HG03064 (cell line): ENCODE measurements at regions not wholly inside any gene's neighbourhood (a gene's known extent, or its start where the extent isn't known, plus 50 kb on each side); places are given as distances from the start of the nearest gene placed in this dataset.

Source experiments
- ATAC-seq: cut with Tn5 transposase; IDR thresholded peaks from one replicate; pipeline ENCODE4 v1.9.1; 2021; ENCODE audit warnings: low read depth; ENCODE audit not compliant: unreplicated experiment

DNA sequence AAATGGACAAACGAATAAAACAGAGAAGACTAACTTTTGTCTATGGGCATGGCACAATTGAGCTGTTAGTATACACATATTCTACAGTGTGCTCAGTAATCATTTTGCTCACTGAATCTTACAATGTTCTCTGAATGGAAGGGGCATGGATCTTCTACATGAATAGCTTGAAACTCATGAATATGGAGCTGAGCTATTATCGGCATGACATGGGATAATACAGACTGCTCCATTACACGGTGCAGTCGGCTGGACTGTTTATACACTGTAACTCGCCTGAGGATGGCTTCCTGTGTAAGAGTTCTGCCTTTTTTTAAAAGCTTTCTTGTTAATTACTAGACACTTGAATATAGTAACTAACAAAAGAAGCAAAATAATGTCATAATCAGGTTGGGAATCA, 368.5 kb upstream of the MAD2L1 start:
- no peak for ATAC-seq

DNA sequence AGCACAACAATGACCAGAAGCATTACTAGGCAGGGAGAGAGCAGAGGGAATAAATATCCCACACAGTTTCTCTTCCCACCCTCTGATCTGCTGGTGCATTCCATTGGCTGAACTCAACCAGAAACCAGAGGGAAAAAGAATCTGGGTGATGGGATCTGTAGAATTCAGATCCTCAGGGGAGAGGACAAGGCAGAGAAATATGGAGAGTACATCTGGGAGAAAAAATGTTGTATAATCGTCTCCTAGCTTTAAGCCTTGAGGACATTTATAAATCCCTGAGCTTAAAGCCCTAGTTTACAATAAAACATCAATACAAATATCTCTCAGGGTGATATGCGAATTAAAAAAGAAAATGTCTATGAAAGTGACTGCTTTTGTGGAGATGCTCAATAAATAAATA, 368.1 kb upstream of the MAD2L1 start:
- no peak for ATAC-seq

DNA sequence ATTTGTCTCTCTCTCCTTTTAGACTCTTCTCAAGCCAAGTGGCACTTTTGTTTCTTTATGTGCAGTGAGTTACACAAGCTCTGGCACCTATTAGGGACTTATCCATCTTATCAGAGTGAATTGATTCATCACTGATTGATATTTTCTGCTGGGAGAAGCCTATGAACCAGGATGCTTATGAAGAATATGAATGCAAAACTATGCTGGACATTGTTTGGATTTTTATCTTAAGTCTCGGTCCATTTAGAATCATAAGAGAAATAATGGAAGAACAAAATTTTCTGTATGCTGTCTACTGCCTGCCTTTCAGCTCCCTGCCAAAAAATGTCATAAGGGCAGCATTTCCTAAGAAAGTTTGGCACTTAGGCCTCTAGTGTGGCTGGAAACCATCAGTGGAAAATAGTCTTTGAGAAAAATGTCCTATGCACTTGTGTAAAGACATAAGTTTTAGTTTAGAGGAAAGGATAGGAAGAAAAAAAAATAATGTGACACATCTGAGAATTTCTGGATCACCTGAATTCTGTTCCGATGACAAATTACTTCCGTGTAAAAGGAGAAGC, 365.7 kb upstream of the MAD2L1 start:
- no peak for ATAC-seq

DNA sequence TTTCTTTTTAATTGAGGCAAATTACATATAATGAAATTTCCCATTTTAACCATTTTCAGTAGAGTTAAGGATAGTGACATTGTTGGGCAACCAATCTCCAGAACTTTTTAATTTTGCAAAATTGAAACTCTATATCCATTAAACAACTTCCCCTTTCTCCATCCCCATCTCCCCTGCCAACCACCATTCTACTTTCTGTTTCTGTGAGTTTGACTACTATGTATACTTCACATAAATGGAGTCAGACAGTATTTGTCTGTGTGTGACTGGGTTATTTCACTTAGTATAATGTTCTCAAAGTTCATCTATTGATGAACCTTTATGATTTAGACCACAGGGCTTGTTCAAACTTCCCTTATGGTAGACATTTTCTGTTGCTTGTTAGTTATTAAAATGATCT, 364.5 kb upstream of the MAD2L1 start:
- ATAC-seq: no peak

DNA sequence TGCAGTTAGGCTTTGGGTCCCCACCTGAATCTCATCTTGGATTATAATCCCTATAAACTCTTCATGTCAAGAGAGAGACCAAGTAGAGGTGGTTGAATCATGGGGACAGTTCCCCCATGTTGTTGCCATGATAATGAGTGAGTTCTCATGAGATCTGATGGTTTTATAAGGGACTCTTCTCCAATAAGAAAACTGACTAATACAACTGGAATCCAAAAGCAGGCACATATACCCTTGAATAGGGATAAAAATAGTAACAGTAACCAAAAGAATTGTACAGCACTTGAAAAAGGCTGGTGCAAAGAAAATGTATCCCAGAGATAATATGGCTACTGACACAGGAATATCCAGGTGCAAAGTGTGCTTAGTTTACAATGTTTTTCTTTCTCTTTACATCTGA, 351.5 kb upstream of the MAD2L1 start:
- ATAC-seq: no peak

DNA sequence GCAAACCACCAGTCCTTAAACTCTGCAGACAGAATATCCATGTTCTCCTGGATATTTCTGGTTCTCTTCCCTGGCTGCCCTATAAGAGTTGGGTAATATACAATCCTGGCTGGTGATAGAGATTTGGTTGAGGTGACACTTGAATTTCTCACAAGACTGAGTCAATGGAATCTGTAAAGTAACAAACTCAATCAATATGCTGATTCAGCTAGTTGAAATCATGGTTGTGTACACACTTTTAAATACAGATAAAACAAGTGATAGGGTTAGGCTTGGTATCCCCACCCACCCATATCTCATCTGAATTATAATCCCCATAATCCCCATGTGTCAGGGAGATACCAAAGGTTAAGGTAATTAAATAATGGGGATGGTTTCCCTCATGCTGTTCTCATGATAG, 349.2 kb upstream of the MAD2L1 start:
- no peak for ATAC-seq

DNA sequence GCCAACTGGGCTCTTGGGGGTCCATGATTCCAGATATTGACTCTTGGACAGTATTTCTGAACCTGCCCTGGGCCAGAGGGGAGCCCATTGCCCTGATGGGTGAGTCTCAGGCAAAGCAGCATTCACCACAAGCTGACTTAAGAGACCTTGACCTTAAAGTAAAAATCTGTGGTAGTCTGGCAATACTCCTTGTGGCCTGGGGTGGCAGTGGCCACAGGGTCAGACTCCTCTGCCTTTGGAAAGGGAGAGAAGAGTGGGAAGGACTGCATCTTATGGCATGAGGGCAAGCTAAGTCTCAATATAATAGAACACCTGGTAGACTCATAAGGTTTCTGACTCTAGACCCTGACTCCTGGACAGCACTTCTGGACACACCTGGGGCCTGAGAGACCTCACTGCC, 340.3 kb upstream of the MAD2L1 start:
- no peak for ATAC-seq

DNA sequence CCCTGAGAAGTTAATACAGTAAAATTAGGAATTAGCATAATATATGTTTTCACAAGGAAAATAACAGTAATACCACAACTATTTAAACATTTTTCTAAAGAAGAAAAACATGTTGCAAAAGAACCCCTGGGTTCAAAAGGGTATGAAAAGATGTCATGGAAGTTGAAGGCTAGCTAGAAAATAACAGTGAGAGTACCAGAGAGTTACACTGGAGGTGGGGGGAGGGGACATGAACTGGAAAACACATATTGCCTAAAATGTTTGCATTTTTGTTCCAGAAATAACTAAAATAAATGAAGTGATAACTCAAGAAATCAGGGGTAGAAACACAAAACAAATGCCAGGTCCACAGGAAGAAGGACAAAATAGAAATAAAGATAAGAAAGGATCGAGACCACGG, 336.6 kb upstream of the MAD2L1 start:
- no peak for ATAC-seq

DNA sequence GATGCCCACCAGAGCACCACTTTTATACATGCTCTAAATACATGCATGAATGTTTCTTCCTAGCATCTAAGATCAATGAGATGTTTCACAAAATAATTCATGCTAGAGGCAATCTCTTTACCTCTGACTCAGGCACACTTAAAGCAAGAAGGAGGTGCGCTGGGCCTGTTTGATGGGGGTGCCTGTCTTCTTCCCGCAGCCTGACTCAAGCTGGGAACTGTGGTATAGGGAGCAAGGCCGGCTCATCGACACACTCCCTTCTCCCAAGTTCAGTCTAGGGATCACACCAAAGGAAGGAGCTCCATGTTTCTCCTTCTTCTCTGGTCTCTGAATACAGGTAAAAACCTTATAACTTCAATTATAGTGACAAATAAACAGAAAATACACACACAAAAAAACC, 333.8 kb upstream of the MAD2L1 start:
- ATAC-seq: no peak

DNA sequence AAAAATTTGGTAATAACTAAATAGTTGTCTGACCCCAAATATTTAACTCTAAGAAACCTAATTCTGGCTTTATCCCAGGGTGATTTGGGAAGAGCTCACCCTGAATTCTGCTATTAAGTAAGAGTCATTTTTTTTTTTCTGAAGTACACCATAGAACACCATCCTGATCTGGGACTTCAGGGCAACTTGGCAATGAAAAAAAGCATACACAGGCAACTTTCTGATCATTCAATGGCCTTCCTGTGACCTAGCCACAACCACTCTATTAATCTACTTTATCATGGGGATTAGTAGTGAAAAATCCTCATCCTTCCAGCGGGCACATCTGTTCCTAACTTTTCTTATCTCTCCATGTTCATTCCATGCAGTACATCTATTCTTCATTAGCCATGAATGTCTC, 333.2 kb upstream of the MAD2L1 start:
- ATAC-seq: no peak

DNA sequence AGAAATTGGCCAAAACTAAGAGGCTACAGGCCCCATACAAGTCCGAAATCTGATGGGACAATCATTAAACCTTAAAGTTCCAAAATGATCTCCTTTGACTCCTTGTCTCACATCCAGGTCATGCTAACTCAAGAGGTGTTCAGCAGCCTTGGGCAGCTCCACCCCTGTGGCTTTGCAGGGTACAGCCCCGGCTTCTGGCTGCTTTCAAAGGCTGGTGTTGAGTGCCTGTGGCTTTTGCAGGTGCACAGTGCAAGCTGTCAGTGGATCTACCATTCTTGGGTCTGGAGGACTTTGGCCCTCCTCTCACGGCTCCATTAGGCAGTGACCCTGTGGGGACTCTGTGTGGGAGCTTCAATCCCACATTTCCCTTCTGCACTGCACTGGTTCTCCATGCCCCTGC, 329.1 kb upstream of the MAD2L1 start:
- no peak for ATAC-seq

DNA sequence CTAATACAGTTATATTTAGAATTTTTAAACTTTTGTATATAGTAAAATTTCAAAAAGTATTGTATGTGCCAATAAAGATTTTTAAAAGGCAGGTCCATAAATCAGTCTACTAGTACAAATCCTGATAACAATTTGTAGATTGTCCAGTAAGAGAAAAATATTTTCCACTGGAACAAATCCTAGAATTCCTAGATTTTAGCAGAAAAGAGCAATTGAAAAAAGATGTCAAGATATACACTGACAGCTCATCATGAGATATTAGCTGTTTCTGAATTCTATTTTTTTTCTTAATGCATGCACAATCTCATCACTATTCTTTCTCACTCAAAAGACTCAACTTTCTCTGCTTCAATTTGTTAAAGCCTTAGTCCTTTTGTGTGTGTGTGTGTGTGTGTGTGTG, 289.2 kb upstream of the MAD2L1 start:
- no peak for ATAC-seq

DNA sequence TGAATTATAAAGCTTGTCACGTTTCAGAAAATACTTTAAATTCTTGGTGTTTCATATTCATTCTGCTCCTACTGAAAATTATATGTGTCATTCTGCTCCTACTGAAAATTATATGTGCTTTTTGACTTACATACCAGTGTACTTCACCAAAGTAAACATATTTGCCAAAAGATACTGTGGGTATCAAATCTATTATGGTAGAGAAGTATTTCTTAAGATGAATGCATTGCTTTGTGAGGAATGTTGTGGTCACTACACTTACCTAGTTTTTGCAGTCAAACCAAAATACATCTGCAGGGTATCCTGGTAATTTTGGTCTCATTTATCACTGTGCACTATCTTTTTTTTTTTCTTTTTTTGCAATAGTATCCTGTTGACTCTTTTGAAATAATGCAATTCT, 287.7 kb upstream of the MAD2L1 start:
- ATAC-seq: no peak

DNA sequence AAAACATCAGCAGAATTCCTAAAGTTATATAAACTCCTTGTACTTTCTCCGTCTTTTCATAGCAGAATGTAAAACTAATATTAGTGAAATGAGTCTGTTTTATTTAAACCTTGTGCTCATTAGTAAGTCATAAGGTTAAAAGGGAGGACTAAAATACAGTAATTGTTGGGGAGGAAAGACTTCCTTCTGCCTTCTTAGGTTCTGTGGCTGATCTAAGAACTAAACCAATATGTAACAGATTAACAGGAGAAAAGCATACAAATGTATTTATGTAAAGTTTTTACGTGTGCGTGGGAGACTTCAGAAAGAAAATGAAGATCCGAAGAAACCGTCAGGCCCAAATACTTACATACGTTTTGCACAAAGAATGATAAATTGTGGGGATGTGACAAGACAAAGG, 286.6 kb upstream of the MAD2L1 start:
- ATAC-seq: no peak

DNA sequence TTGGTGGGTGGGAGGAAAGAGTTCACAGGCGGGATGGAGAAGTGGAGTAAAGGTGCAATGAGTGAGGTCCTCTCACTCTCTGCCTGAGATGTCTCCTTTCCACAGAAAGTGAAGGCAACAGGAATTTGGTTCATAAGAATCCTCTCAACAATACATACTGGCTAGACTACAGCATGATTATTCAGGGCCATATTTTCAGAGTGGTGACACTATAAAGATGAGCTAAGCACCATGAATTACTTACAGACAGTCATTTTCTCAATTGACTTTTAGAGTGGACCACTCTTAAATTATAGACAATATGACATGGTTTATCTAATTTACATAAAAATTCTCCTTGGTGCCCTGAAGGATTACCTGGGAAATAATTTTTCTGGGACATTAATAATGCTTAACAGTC, 286.1 kb upstream of the MAD2L1 start:
- no peak for ATAC-seq

DNA sequence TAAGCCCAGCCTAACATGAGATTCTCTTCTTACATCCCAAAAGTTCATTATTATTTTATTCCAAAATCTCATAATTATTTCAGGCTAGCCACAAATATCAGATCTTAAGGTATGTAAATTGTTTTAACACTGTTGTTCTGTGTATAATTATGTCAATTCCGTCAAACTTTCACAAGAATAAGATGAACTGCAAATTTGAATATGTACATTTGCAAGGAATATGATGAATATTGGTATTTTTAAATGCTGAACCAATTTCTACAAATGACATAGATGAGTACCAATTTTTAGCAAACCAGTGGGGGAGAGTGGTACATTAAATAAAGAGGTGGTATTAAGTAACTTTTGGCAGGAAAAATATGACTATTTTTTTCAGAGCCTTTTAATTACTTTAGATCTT, 282.3 kb upstream of the MAD2L1 start:
- no peak for ATAC-seq

DNA sequence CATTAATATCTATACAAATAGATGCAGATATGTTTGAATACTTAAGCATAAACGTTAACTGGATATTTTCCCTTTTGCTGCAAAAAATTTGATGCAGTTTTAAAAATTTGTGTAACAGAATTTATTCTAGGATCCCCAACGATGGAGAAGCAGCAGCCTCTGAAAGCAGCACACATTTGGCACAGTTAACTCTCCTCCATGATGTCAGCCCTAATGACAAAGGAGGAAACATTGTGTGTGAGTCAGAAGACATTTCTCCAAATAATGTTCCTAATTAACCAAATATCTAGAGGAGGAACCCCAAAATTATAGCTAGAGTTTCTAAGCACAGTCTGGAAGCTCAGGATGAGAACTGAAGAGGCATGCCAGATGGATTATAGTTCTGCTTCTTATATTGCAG, 281.9 kb upstream of the MAD2L1 start:
- ATAC-seq: no peak

DNA sequence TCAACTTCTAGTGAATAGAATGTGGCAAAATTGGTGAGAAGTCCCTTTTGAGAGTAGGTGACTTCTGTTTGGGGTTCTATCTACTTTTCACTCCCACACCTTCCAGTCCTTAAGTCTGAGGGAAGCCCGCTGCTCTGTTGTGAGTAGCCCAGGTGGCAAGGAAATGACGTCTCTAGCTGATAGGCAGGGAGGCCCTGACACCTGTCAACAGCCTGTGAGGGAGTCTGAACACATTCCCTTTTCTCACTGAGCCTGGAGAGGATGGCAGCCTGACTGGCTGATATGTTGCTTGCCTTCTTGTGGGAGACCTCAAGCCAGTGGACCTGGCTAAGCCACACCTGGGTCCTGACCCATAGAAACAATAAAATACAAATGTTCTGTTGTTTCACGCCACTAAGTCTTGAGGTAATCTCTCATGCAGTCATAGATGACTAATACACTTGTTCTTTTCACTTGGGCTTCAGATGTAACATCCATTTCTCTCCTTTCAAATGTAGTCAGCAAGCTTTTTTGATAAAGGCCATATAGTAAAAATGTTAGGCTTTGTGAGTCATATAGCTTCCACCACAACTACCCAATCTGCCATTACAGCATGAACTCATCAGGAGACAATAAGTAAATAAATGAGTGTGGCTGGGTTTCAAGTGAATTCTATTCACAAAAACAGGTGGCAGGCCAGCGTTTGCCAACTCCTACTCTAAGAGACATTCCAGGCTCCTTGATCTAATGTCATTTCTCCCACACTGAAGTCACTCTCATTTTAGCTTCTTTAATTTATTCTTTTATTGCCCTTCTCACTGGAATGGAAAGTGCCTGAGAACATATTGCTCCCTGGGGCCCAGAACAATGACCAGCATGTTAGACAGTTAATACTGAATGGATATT, 265.1 kb upstream of the MAD2L1 start:
- ATAC-seq: no peak

DNA sequence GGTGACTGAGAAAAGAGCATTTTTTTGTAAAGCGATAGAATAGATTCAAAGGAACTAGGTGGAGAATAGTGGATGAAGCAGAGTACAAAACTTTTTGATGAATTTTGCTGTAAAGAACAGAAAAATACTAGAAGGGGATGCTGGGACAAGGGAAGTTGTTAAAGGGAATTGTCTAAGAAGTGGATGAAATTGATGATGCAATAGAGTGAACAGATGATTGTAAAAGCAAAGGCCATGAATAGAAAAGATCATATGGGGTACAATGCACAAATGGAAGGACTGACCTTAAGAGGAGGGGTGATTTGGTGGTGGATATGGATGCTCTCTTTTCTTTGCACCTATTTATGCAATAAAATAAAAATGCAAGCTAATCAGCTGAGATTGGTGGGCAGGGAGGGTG, 262.7 kb upstream of the MAD2L1 start:
- ATAC-seq: no peak

DNA sequence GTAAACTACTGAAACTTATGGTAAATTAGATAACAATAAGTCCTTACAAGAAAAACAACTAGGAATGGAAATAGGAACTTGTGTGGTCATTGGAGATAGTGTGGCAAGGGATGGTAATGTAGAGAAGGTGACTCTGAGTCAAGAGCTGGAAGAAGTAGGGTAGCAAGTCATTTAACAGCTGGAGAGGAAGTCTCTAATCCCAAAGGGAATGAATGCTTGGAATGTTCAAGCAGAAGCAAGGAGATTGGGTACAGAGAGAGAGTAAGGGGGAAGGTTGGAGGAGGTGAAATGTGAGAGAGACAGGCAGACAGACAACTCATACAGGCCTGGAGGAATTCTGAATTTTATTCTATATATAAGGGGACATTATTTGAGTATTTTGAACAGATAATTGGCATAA, 260.6 kb upstream of the MAD2L1 start:
- no peak for ATAC-seq

DNA sequence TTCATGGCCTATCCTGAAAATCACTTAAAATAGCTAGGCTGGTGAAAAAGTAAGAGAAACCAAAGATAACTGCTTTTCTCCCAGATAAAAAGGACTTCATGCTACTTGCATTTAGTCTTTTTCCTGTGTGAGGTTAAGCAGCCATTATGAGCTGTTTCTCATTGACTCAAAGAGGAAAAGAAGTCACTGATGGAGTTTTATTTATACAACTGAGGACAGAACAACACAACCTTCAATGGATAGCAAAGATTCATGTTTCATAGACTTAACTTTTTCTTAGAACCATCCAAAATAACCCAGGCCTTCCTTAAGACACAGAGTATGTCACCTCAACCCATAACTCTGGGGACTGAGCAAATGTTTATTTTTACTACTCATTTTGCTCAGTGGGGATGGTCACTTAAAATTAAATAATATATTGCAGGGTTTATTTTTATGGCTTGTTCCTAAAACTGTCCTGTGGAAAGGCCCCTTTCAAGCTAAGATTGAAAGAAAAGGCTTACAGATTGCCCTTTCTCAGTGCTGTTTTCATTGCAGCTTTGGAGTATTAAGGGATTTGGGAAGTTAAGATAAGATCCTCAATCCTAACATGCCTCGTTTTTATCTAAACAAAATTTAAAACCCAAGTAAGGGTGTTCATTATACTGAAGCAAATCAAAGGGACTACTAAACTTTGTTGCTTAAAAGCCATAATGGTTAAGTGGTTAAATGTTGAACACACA, 252.6 kb upstream of the MAD2L1 start:
- ATAC-seq: no peak
